ENCODE measurements at regions not wholly inside any gene's neighbourhood (a gene's known extent, or its start where the extent isn't known, plus 50 kb on each side); places are given as distances from the start of the nearest gene placed in this dataset.

GRCh38 chr3:178474526-178474925 is 61.7 kb upstream of the KCNMB2 start:
- no peak overlapping the region for H3K4me3 Mint-ChIP-seq (ENCODE audit: unreplicated experiment)
- no peak overlapping the region for H3K27ac Mint-ChIP-seq (ENCODE audit: unreplicated experiment)
- H3K36me3 Mint-ChIP-seq (ENCODE audit: low read depth) = no peaks in the 10 kb centered on the region
- no peak for TF ChIP-seq CTCF (IDR thresholded peaks at IDR 0.05)
- DNase-seq (ENCODE audit: low spot score) = no peak
- no peaks in the 10 kb centered on the region for H3K4me1 Mint-ChIP-seq (ENCODE audit: low read depth)
- no peaks in the 10 kb centered on the region for H3K9me3 Mint-ChIP-seq (ENCODE audit: low read depth)
- peaks cover 7% of the 10 kb centered on the region for H3K27me3 Mint-ChIP-seq (ENCODE audit: low read depth)

DNA sequence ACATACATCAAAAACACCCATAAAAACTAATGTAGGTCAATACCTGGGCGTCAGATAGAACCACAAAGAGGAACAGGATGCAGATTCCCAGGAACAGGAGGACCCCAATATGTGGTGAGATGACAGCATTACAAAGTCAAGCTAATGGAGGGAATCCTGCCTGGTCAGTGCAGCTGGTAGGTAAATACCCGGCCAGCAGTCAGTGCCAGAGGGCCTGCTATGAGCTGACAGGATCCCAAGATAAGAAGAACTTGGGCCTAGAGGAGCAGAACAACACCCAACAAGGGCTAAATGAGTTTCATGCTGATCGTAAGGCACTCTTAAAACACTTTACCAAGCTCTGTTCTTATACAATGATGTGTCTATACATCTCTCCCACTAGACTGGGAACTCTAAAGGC is 61.2 kb upstream of the KCNMB2 start:
- Mint-ChIP-seq H3K4me1 (ENCODE audit: low read depth) (no peaks in the 10 kb centered on the region), H3K4me3 (ENCODE audit: unreplicated experiment) (no peak overlapping the region), H3K27ac (ENCODE audit: unreplicated experiment) (no peak overlapping the region), H3K27me3 (ENCODE audit: low read depth) (peaks cover 6% of the 10 kb centered on the region), H3K9me3 (ENCODE audit: low read depth) (no peaks in the 10 kb centered on the region), H3K36me3 (ENCODE audit: low read depth) (no peaks in the 10 kb centered on the region)
- no peak for DNase-seq (ENCODE audit: low spot score)
- TF ChIP-seq CTCF (IDR thresholded peaks at IDR 0.05) = no peak

DNA sequence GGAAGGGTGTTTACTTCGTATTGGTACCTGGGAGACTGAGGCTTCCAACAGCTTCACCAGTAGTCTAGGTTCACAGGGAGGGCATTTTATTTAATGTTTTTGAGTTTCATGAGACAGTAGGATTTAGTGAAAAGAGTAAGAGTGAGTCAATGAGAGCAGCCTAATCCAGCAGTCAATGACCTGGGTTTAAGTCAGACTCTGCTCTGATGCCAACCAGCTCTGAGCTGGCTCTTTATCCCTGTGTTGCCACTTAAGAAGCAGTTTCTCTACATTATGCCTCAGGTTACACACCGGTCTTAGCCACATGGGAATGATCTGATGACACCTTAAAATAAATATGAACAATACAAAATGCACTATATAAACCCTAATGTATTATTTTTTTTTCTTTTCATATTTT is 59.4 kb upstream of the KCNMB2 start:
- H3K36me3 Mint-ChIP-seq (ENCODE audit: low read depth) = no peaks in the 10 kb centered on the region
- no peak for DNase-seq (ENCODE audit: low spot score)
- no peak for TF ChIP-seq CTCF (IDR thresholded peaks at IDR 0.05)
- H3K27me3 Mint-ChIP-seq (ENCODE audit: low read depth) = peaks cover 13% of the 10 kb centered on the region
- no peaks in the 10 kb centered on the region for H3K9me3 Mint-ChIP-seq (ENCODE audit: low read depth)
- H3K4me1 Mint-ChIP-seq (ENCODE audit: low read depth) = no peaks in the 10 kb centered on the region
- H3K27ac Mint-ChIP-seq (ENCODE audit: unreplicated experiment) = no peak overlapping the region
- no peak overlapping the region for H3K4me3 Mint-ChIP-seq (ENCODE audit: unreplicated experiment)

GRCh38 chr3:178479446-178479845 is 56.8 kb upstream of the KCNMB2 start:
- peaks cover 6% of the 10 kb centered on the region for H3K4me1 Mint-ChIP-seq (ENCODE audit: low read depth)
- H3K27me3 Mint-ChIP-seq (ENCODE audit: low read depth) = peaks cover 13% of the 10 kb centered on the region
- H3K9me3 Mint-ChIP-seq (ENCODE audit: low read depth) = no peaks in the 10 kb centered on the region
- TF ChIP-seq CTCF (IDR thresholded peaks at IDR 0.05) = no peak
- DNase-seq (ENCODE audit: low spot score) = no peak
- H3K27ac Mint-ChIP-seq (ENCODE audit: unreplicated experiment) = no peak overlapping the region
- H3K36me3 Mint-ChIP-seq (ENCODE audit: low read depth) = no peaks in the 10 kb centered on the region
- no peak overlapping the region for H3K4me3 Mint-ChIP-seq (ENCODE audit: unreplicated experiment)

GRCh38 chr3:178479860-178480259 is 56.4 kb upstream of the KCNMB2 start:
- no peak overlapping the region for H3K27ac Mint-ChIP-seq (ENCODE audit: unreplicated experiment)
- DNase-seq (ENCODE audit: low spot score) = no peak
- H3K4me1 Mint-ChIP-seq (ENCODE audit: low read depth) = peaks cover 6% of the 10 kb centered on the region
- no peak for TF ChIP-seq CTCF (IDR thresholded peaks at IDR 0.05)
- no peaks in the 10 kb centered on the region for H3K9me3 Mint-ChIP-seq (ENCODE audit: low read depth)
- H3K36me3 Mint-ChIP-seq (ENCODE audit: low read depth) = no peaks in the 10 kb centered on the region
- peaks cover 13% of the 10 kb centered on the region for H3K27me3 Mint-ChIP-seq (ENCODE audit: low read depth)
- H3K4me3 Mint-ChIP-seq (ENCODE audit: unreplicated experiment) = no peak overlapping the region

Data from chondrocyte (in vitro differentiated cells).